GM12878 (cell line): ENCODE measurements at regions not wholly inside any gene's neighbourhood (a gene's known extent, or its start where the extent isn't known, plus 50 kb on each side); places are given as distances from the start of the nearest gene placed in this dataset.

Source experiments
- ATAC-seq: fragments of 200-7000 bp; cut with Tn5 transposase; 3 replicates; pipeline ENCODE4 v1.9.1; 2020; ENCODE audit warnings: mild to moderate bottlenecking, moderate library complexity
- BruUV-seq: library from RNA; stranded (reverse); fragments of 400-500 nt; replicated peaks from 2 replicates; lab custom pipeline; 2021; lab: Mats Ljungman, UMichigan
- CTCF ChIA-PET: fragments of 300-600 bp; sonication (Branson Sonifier 250); formaldehyde crosslinking; extraction: SDS; loops from one replicate; lab custom pipeline; 2021; ENCODE audit warnings: inconsistent platforms; lab: Yijun Ruan, JAX
- POLR2A ChIA-PET: fragments of 350-600 bp; formaldehyde crosslinking; extraction: SDS; loops from one replicate; lab custom pipeline; 2021; ENCODE audit warnings: inconsistent platforms; lab: Charles Lee
- RAD21 ChIA-PET: fragments of 300-600 bp; sonication (Branson Sonifier 250); formaldehyde crosslinking; loops from one replicate; lab custom pipeline; 2023; ENCODE audit warnings: antibody characterized with exemption; ENCODE audit not compliant: unreplicated experiment; lab: Charles Lee
- SMC1A ChIA-PET: fragments of 300-600 bp; sonication (Branson Sonifier 250); formaldehyde crosslinking; loops from one replicate; lab custom pipeline; 2023; ENCODE audit not compliant: unreplicated experiment, uncharacterized antibody; lab: Charles Lee
- DNase-seq: peaks from one replicate; pipeline ENCODE4 v3.0.0-alpha.2; 2011; ENCODE audit warnings: low read depth, low spot score
- FAIRE-seq: peaks from 3 replicates; lab custom pipeline; 2011; peaks lifted over from hg19 to GRCh38; lab: Jason Lieb, UNC
- H2AFZ ChIP-seq: 2 replicates; pipeline ENCODE4 v1.6.0; 2011; ENCODE audit warnings: low read depth, low read length, control low read depth; ENCODE audit not compliant: control insufficient read depth
- H3K27ac ChIP-seq: 2 replicates; pipeline ENCODE4 v1.5.1; 2011; ENCODE audit warnings: control low read depth; ENCODE audit not compliant: control insufficient read depth, insufficient read depth
- H3K27me3 ChIP-seq, 2 experiments: replicated peaks in 1 of 2; 2 replicates each; pipeline versions ENCODE4 v1.6.0 to v1.6.1; 2011; ENCODE audit warnings: low read length in 1 of 2; ENCODE audit not compliant: control insufficient read depth in 2 of 2, insufficient read depth in 2 of 2
- H3K36me3 ChIP-seq, 2 experiments: 2 replicates each; pipeline ENCODE4 v1.5.1; 2011; ENCODE audit warnings: low read length in 1 of 2; ENCODE audit not compliant: control insufficient read depth in 2 of 2, insufficient read depth in 2 of 2
- H3K4me1 ChIP-seq: 2 replicates; pipeline ENCODE4 v1.6.1; 2011; ENCODE audit warnings: mild to moderate bottlenecking, low read length, moderate library complexity, mixed read lengths; ENCODE audit not compliant: control insufficient read depth, insufficient read depth
- H3K4me2 ChIP-seq: 2 replicates; pipeline ENCODE4 v1.6.0; 2011; ENCODE audit warnings: control low read depth; ENCODE audit not compliant: control insufficient read depth, insufficient read depth
- H3K4me3 ChIP-seq: fragments of 200-600 bp; sonication (generic); 2 replicates; pipeline ENCODE4 v1.5.1; 2016
- H3K79me2 ChIP-seq: 2 replicates; pipeline ENCODE4 v1.6.0; 2011; ENCODE audit warnings: low read length; ENCODE audit not compliant: control insufficient read depth, insufficient read depth
- H3K9ac ChIP-seq: 2 replicates; pipeline ENCODE4 v1.8.0; 2011; ENCODE audit warnings: low read length, control low read depth, mixed read lengths; ENCODE audit not compliant: control insufficient read depth, insufficient read depth
- H3K9me3 ChIP-seq: replicated peaks from 3 replicates; pipeline ENCODE4 v1.5.1; 2011; ENCODE audit warnings: mild to moderate bottlenecking, low read length; ENCODE audit not compliant: control insufficient read depth, insufficient read depth
- H4K20me1 ChIP-seq: 2 replicates; pipeline ENCODE4 v1.6.0; 2011; ENCODE audit not compliant: control insufficient read depth, insufficient read depth
- ATF7 ChIP-seq: fragments of 450-650 bp; IDR thresholded peaks from 2 replicates; pipeline ENCODE4 v1.6.1; 2016; ENCODE audit warnings: low read depth, mild to moderate bottlenecking
- CEBPZ ChIP-seq: fragments of 150-350 bp; IDR thresholded peaks from 2 replicates; pipeline ENCODE4 v1.6.1; 2016; ENCODE audit warnings: low read depth, low read length
- CREB1 ChIP-seq: IDR thresholded peaks from 2 replicates; pipeline ENCODE4 v1.6.1; 2012; ENCODE audit warnings: low read depth, mild to moderate bottlenecking, inconsistent platforms
- FOS ChIP-seq: IDR thresholded peaks from 3 replicates; pipeline ENCODE4 v1.6.1; 2011; ENCODE audit warnings: borderline replicate concordance; ENCODE audit not compliant: insufficient read length; ENCODE audit errors: extremely low read depth
- IRF5 ChIP-seq: fragments of 450-650 bp; IDR thresholded peaks from 2 replicates; pipeline ENCODE4 v1.6.1; 2017; ENCODE audit warnings: borderline replicate concordance
- NBN ChIP-seq: fragments of 450-650 bp; IDR thresholded peaks from 2 replicates; pipeline ENCODE4 v1.6.1; 2016
- NKRF ChIP-seq: fragments of 450-650 bp; conservative IDR thresholded peaks from 2 replicates; pipeline ENCODE4 v1.6.1; 2017; ENCODE audit warnings: mild to moderate bottlenecking, moderate library complexity
- NR2F1 ChIP-seq: fragments of 450-650 bp; conservative IDR thresholded peaks from 2 replicates; pipeline ENCODE4 v1.6.1; 2017; ENCODE audit warnings: mild to moderate bottlenecking
- PBX3 ChIP-seq: IDR thresholded peaks from 2 replicates; pipeline ENCODE4 v1.6.1; 2011; ENCODE audit warnings: mild to moderate bottlenecking, low read depth, low read length, moderate library complexity; ENCODE audit not compliant: insufficient replicate concordance
- RAD21 ChIP-seq: IDR thresholded peaks from 2 replicates; pipeline ENCODE4 v1.6.1; 2011; ENCODE audit warnings: mild to moderate bottlenecking, low read depth, low read length, moderate library complexity; ENCODE audit not compliant: insufficient read depth
- RAD51 ChIP-seq: fragments of 450-650 bp; IDR thresholded peaks from 2 replicates; pipeline ENCODE4 v1.6.1; 2016; ENCODE audit warnings: moderate library complexity, mild to moderate bottlenecking, inconsistent platforms
- SIX5 ChIP-seq: IDR thresholded peaks from 2 replicates; pipeline ENCODE4 v1.6.1; 2011; ENCODE audit warnings: mild to moderate bottlenecking, low read depth, low read length, moderate library complexity; ENCODE audit not compliant: severe bottlenecking
- SMAD1 ChIP-seq: fragments of 450-650 bp; IDR thresholded peaks from 2 replicates; pipeline ENCODE4 v1.6.1; 2018; ENCODE audit warnings: mild to moderate bottlenecking, low read depth; ENCODE audit not compliant: partially characterized antibody
- SMARCA5 ChIP-seq: fragments of 450-650 bp; IDR thresholded peaks from 2 replicates; pipeline ENCODE4 v1.6.1; 2017; ENCODE audit warnings: mild to moderate bottlenecking
- STAT3 ChIP-seq: IDR thresholded peaks from 2 replicates; pipeline ENCODE4 v1.6.1; 2011; ENCODE audit warnings: low read depth, low read length, improper control_type of control experiment
- TAF1 ChIP-seq: IDR thresholded peaks from 2 replicates; pipeline ENCODE4 v1.6.1; 2011; ENCODE audit warnings: mild to moderate bottlenecking, low read depth, low read length, borderline replicate concordance
- TCF3 ChIP-seq: IDR thresholded peaks from 2 replicates; pipeline ENCODE4 v1.6.1; 2012; ENCODE audit warnings: low read depth, mild to moderate bottlenecking, low read length, borderline replicate concordance; ENCODE audit not compliant: insufficient read depth
- ZNF24 ChIP-seq: fragments of 450-650 bp; IDR thresholded peaks from 2 replicates; pipeline ENCODE4 v1.6.1; 2017; ENCODE audit warnings: antibody characterized with exemption, mild to moderate bottlenecking
- ZNF274 ChIP-seq: IDR thresholded peaks from one replicate; pipeline ENCODE4 v1.8.0; 2011; ENCODE audit not compliant: insufficient read length, insufficient read depth
- WGBS: methylation state at CpG from one replicate; pipeline ENCODE4 v1.1.6; 2016; ENCODE audit warnings: low lambda C conversion rate; ENCODE audit not compliant: insufficient replicate concordance, insufficient coverage; ENCODE audit errors: missing lambda C conversion rate; 5-methylcytosine and 5-hydroxymethylcytosine counted together
- in situ Hi-C: fragments of 300-500 bp; cut with MboI; formaldehyde crosslinking; loops from 9 replicates; pipeline ENCODE4 v1.14.3; 2018; ENCODE audit warnings: mixed read lengths
- intact Hi-C: fragments of 100-400 bp; cut with micrococcal nuclease; formaldehyde crosslinking; loops from one replicate; pipeline ENCODE4 v1.14.2; 2022; ENCODE audit not compliant: unreplicated experiment

- FAIRE-seq, result no peak
- CTCF ChIA-PET, result interaction anchor here (1.7 kb wide), 1 partner anchor 10 kb away, joined by 4 read pairs; no protein-coding TSS in a partner anchor
- no peak for TF ChIP-seq IRF5
- no peak for TF ChIP-seq TAF1
- no peak for TF ChIP-seq PBX3
- TF ChIP-seq NKRF, result no peak
- TF ChIP-seq TCF3, result no peak
- no peak for TF ChIP-seq CREB1
- no peak for TF ChIP-seq SMAD1
- no peak for TF ChIP-seq ZNF24
- TF ChIP-seq CEBPZ, result no peak
- TF ChIP-seq STAT3, result no peak
- no peak for TF ChIP-seq RAD21
- TF ChIP-seq NBN, result no peak
- no peak for TF ChIP-seq FOS
- TF ChIP-seq ATF7, result no peak
- TF ChIP-seq SMARCA5, result no peak
- no peak for TF ChIP-seq NR2F1
- TF ChIP-seq SIX5, result no peak
- TF ChIP-seq RAD51, result no peak
- no peak for TF ChIP-seq ZNF274
Observed at GRCh38 chr20:60096166-60096565, 137.9 kb downstream of the CDH26 start.

More at GRCh38 chr20:60096166-60096565, 137.9 kb downstream of the CDH26 start:
- no TSS peak for BruUV-seq
- H3K27me3 ChIP-seq, result no peaks in the 10 kb centered on the region
- no peak overlapping the region for H2AFZ ChIP-seq
- H3K27ac ChIP-seq, result no peak overlapping the region
- no peak overlapping the region for H3K9ac ChIP-seq
- H3K4me2 ChIP-seq, result no peak overlapping the region
- ATAC-seq (no peak), DNase-seq (no peak)
- H3K4me1 ChIP-seq, result no peaks in the 10 kb centered on the region
- H3K79me2 ChIP-seq, result no peaks in the 10 kb centered on the region
- H3K9me3 ChIP-seq, result no peaks in the 10 kb centered on the region
- POLR2A ChIA-PET, result no interaction called here
- RAD21 ChIA-PET, result no interaction called here
- in situ Hi-C loops, result no loop called here
- 52% methylated on average over 10 of the region's 10 CpGs for WGBS
- H3K4me3 ChIP-seq, result no peak overlapping the region
- no peaks in the 10 kb centered on the region for H3K36me3 ChIP-seq
- no peaks in the 10 kb centered on the region for H4K20me1 ChIP-seq
- intact Hi-C loops, result no loop called here
- SMC1A ChIA-PET, result interaction anchor here (0.9 kb wide), 1 partner anchor 41 kb away, joined by 3 read pairs; no protein-coding TSS in a partner anchor
